Stimulated activated CD4-positive, alpha-beta T cell treated with anti-CD3 and anti-CD28 coated beads, Interleukin-12 subunit alpha, Interleukin-12 subunit beta, amount 100 ng/mL, for 24 hours (primary cell): ENCODE measurements at regions not wholly inside any gene's neighbourhood (a gene's known extent, or its start where the extent isn't known, plus 50 kb on each side); places are given as distances from the start of the nearest gene placed in this dataset.

ENCODE experiments used
- DNase-seq, 2 experiments: peaks; one replicate each; pipeline ENCODE4 v3.0.0-alpha.2; 2020; ENCODE audit warnings: low read depth in 2 of 2

DNA sequence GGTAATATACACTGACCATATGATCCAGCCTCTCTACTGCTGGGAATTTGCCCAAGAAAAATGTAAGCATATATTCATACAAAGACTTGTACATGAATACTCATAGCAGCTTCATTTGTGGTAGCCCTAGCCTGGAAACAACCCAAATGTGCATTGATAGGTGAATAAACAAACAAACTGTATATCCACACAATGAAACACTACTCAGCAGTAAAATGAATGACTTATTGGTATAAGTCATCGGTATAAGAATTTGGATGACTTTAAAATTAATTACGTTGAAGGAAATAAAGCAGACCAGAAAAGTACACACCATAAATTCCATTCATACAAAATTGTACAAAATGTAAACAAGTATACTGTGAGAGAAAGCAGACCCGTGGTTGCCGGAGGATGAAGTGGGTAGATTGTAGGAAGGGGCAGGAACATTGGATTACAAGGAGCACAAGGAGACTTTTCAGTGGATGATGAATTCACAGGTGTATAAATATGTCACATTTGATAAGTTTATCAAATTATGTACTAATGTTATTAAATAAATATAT lies 376.7 kb downstream of the TDRD15 start:
- DNase-seq, result no peak

DNA sequence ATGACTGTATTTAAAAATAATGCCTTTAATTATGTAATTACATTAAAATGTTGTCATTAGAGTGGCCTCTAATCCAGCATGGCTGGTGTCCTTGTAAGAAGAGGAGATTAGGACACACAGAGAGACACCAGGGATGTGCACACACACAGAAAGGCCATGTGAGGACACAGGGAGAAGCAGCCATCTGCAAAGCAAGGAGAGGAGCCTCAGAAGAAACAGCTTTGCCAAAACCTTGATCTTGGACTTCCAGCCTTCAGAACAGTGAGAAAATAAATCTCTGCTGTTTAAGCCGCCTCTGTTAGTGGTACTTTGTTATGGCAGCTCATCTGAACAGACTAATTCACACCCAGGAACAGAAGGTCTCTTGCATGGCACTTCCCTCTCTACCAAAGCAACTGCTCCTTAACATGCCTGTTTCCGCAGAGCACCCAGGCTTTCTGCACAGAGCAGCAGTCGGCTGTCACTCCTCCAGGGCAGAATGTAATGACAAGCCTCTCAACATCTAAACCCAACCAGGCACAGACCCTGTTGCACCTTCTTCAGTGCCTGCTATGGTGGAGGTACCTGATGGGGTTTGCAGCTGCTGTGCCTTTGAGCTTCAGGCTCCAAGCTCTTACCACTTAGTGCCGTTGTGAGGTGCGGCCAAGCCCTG lies 377.7 kb downstream of the TDRD15 start:
- DNase-seq, result no peak

DNA sequence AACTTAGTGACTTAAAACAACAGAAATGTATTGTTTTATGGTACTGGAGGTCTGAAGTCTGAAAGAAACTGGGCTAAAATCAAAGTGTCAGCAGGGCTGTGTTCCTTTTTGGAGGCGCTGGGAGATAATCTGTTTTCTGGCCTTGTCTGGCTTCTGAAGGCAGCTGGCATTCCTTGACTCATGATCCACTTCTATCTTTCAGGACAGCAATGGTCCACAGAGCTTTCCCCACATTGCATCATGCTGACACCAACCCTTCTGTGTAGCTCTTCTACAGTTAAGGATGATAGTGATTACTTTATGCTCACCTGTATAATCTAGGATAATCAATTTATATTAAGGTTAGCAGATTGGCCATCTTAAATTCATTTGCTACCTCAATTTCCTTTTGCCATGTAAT lies 392.1 kb downstream of the TDRD15 start:
- DNase-seq, result no peak

DNA sequence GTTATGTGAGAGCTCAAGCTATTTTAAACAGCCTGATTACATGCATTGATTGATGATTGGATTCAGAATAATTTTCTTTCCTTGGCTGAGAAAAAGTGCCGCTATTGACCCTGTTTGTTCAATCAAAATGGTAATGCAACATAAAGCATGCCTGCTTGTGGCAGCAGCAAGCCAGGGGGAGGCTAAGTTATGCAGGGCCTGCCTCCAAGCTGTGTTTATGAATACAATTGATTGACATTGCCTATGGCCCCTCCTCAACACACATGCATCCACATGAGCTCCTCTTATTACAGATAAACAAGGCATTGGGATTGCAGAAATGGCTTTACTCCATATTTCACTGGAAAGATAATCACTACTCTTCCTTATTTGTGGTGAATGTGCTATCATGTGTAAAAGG lies 395.6 kb downstream of the TDRD15 start:
- DNase-seq, result no peak

DNA sequence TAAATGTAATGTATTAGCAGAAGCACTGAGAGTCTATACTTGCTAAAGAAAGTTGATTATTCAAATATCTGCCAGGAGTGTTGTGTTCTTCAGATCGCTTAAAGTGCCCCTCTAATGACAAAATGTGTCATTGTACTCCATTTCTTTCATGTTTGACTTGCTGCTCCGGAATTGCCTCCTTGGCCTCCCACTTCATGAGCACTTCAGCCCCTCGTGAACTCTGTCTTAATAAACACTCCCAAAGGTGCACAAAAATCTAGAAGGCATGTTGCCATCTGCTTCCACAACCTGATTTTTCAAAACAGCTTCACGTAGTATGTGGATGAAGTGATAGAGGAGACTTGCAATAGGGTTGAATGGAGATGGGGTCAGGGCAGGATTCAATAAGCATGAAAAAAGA lies 396.1 kb downstream of the TDRD15 start:
- DNase-seq, result no peak

DNA sequence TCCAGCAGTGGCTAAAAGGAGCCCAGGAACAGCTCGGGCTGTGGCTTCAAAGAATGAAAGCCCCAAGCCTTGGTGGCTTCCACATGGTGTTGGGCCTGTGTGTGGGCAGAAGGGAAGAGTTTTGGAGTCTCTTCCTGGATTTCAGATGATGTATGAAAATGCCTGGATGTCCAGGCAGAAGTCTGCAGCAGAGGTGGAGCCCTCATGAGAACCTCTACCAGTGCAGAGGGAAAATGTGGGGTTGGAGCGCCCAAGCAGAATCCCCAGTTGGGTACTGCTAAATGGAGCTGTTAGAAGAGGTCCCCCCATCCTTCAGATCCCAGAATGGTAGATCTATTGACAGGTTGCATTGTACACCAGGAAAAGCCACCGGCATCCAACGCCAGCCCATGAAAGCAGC lies 412.1 kb downstream of the TDRD15 start:
- DNase-seq, result no peak

DNA sequence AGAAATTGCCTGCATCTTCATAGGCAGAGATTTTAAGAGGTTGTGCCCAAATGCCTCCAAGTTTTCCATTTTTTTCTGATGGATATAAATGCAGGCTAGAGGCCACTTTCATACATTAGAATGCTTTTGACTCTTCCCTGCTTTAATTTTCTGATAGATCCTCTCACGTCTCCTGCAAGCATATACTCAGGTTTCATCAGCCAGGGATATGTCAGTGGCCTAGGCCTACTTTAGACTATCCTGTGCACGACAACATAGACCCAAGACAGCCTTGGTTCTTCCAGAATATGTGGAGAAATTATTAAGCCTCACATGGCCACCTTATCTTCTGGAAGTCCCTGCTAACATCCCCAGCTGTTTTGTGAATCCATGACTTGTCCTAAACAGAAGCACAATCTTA lies 415.9 kb downstream of the TDRD15 start:
- DNase-seq, result no peak

DNA sequence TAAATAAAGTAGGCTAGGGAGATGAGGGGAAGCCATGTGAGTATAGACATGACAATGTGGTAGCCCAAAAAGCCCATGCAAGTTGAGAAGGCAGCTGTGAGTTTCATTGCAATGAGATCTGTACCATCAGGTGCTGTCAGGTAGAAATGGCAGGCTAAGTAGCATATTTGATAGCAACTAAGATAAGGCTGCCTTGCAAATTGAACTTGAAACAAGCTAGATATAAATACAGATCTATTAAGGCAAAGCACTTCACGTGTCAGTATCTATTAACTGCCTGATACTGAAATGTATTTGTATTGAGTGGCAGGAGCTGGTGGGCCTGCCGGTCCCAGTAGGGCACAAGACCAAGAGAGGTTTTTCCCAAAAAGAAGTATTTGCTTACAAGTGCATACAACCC lies 419.9 kb downstream of the TDRD15 start:
- no peak for DNase-seq

DNA sequence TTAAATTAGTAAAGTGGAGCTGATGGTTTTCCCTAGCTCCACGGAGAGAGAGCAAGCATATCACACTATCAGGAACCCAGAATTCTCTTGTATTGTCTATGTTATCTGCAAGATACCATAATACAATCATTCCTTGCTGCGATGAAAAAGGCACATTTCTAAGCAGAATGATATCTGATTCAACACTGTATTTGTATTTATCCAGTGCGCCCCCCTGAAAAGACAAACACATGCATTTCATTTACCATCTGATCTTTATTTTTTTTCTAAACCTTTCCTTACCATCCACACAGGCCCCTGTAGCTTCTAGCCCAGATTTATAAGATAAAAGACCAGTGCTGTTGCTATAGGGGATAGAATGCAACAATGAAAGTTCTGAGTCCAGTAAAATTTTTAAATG lies 420.6 kb downstream of the TDRD15 start:
- no peak for DNase-seq

DNA sequence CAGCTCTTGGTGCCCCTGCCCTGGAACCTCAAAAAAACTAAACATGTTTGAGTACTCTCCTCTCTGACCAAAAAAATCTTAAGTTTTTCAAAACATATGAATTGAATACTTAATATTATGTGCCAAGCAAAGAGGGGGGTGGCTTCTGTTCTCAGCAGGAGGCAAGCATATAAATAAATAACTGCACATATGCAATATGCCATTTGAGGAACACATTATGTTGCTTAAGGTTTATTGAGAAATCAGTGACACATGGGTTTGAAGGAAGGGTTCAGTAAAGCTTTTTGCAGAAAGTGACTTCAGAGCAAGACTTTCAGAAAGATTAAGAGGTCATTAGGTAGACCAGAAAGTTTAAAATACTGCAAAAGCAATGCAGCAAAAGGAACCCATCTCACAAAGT lies 429.2 kb downstream of the TDRD15 start:
- no peak for DNase-seq

DNA sequence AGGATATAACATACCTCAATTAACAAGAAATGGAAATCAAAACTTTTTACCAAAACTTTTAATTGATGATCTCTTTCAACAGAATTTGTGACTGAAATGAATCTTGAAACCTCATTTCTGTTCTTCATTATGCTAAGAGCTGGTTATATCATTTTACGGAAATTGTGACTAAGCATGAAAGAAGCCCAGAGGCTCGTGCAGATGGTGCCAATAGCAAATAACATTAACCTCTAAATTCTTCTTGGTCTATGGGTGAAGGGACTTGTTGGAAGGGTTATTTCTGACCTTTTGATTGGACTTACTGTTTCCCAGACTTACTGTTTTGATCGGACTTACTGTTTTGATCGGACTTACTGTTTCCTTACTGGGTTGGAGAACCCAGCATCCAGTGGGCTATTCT lies 435.6 kb downstream of the TDRD15 start:
- no peak for DNase-seq

DNA sequence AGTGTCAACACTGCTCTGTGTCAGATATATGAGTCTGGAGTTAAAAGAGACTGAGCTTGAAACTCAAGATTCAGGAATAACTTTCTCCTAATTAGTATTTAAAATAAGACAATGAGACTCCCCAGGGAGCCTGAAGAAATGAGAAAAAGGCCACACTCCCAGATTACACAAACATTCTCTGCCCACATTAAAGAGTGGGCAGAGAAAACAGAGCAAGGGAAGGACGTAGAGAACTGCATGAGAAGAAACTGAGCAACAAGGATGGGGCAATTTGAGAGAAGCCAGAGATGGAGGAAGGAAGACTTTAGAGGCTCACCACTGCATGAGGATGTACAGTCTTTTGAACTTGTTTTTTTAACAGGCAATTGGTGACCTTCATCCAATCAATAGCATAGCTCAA lies 438.2 kb downstream of the TDRD15 start:
- DNase-seq, result no peak

DNA sequence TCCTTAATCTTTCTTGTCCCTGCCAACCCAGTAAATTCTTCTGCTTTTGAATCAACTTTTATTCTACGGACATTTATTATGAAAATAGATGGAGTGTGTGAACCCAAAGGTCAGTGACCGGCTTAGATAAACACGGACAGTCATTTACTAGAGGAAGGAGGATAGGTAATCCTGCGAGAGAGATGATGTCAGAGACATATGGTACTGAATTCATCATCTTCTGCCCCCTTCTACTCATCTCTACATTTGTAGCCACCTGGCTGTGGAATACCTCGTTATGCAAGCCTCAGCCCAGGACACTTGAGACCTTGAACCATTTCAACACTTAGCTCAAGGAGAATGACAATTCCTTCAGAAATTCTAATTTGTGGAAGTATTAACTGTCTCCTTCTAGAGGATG lies 443.6 kb downstream of the TDRD15 start:
- no peak for DNase-seq

DNA sequence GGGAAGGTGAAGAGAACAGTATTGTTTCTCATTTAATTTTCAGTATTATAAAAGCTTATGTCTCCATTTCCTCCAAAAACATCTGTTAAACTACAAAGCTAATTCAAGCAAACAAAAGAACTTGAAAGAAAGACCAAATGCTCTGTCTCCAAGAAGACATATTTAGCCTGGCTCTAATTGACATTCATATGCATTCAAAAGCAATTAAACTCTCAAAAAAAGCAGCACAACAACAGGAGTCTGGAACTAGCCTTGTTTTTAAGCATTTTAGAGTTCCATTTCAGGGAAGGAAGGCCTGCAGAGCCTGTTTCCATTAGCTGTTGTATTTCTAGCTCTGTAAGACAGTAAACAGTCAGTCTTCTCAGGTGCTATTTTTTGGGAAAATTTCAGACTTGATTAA lies 447.9 kb downstream of the TDRD15 start:
- DNase-seq, result no peak

DNA sequence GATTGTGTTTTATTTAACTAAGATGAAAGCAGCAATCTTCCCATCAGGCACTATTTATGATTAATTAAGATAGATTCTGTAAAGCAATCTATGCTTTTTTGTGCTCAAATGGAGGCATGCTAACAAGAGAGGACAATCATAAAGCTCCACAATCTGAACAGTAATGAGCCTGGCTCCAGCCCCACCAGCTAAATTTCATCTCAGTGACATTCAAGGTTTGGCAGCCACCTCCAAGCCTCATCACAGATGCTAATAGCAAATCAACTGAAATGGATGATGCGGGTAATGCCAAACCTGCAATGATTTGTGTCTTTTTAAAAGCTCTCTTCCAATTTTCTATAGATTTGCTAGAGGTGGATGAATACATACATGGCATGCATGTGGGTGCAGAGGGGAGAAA lies 456.6 kb downstream of the TDRD15 start:
- DNase-seq, result no peak

DNA sequence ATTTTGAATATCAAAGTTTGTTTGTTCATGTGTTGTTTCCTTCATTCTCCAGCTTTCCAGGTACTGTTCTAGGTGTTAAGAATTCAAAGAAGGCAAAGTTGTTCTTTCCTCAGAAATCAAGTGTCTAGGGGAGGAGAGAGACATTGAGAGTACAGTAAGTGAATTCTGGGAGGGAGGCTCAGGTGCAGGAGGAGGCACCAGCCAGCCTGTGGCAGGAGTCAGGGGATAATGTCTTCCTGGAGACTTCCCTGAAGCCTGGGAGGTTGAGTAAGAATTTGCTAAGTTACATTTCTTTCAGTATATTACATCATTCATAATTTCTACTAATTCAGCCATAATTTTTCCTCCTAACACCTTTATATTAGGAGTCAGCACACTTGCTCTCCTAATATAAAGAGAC lies 462.1 kb downstream of the TDRD15 start:
- no peak for DNase-seq

DNA sequence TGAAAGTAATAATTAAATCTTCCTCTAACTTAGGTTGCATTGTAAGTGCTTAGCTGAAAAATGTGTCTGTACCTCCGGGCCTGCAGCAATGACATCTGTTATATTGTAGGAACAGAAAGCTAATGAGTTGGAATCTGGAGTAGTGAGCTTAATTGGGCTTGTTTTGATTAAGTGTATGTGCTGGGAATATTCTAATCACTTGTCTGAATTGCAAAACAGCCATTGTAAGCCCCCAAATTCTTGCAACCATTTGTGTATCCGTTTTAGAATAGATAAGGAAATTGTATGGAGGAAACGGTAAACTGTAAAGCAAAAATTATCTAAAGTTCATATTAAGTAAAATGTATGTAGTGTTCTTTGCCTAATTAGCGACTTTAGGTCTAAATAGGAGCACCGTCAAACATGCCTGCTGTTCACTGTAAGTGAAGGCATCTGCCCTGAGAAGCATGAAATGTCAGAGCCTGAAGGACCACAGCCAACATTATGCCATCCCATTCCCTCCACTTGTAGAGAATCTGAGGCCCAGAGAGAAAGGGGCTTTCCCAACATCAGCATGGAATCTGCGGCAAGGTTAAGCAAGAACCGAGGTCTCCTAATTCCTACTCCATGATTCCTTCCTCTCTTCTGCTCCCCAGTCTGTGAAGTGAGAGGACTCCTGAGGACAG lies 466.4 kb downstream of the TDRD15 start:
- no peak for DNase-seq

DNA sequence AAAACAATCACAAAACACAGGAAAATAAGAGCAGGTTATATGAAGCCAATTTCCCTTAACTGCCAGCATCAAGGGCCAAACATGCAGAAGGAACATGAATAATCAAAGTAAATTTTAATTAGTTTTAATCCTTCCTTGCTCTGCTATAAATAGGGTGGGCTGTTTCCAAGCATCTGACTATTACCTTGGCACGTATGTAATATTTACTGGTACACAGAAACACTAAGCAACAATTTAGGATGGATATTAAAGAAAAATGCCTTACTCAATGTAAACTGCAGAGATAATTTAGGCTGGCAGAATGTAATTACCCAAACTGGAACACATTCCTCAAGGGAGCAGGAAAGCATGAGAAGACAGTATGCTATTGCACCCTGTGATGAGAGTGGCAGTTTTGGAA lies 468.2 kb downstream of the TDRD15 start:
- no peak for DNase-seq

DNA sequence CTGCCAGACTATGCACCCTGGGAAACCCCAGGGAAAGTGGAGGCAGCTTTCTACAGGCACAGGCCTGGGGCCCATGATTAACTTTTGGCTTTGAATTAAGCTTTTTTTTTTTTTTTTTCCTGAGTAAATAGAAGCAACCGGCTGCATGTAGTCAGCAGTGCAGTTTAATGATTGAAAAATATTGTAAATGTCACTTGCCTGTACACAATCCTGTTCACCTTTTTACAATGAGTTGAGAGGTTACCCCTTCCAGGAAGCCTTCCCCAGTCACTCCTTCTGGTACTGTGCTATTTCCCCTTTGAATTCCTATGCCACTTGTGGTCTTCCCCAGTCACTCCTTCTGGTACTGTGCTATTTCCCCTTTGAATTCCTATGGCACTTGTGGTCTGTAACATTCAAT lies 475.6 kb downstream of the TDRD15 start:
- DNase-seq, result no peak

DNA sequence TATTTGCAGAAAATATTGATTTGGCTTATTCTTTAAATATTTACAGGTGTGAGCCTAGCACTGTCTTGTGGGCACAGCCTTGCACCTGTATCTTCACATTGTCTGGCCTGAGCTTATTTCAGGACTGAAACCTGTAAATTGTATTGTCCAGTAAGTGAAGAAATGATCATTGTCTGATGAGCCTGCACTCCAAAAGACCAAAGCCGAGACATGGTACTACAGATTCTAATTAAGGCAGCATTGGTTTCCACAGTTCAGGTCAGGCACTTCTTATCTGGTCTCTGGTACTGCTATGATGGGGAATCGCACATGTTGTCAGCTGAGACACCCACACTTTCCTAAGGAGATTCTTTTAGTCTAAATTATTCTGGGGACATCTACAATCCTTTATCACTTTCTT lies 479.0 kb downstream of the TDRD15 start:
- no peak for DNase-seq

DNA sequence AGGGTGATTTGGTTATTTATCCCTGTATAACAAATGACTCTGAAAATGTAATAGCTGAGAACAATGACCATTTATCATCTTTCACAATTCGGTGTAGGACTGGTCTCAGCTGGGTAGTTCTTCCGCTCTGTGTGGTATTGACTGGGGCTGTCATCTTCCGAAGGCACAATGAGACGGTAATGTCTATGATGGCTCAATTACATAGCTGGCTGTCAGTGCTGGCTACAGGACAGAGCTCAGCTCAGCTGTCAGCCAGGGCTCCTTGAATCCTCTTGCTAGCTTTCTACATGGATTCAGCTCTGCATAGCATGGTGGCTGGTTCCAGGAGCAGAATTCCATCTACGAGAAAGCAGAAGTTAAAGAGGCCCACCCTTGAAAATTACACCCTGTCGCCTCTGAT lies 483.8 kb downstream of the TDRD15 start:
- DNase-seq, result no peak

DNA sequence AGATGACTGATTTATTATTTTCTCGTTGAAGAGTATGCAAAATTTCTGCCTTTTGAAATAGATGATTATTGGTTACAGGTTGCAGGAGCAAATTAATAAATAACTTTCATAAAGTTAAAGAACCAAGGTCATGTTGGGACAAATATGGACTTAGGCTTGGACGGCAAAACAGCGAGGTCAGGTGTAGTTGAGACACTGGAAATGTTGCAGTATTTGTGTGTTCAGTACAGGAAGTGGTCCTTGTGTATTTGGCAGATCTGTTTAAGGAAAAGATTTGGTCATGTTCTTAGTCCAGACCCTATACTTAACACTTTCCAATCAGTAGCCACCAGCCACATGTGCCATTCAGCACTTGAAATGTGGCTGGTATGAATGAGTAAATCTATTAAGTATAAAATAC lies 486.5 kb downstream of the TDRD15 start:
- DNase-seq, result no peak

DNA sequence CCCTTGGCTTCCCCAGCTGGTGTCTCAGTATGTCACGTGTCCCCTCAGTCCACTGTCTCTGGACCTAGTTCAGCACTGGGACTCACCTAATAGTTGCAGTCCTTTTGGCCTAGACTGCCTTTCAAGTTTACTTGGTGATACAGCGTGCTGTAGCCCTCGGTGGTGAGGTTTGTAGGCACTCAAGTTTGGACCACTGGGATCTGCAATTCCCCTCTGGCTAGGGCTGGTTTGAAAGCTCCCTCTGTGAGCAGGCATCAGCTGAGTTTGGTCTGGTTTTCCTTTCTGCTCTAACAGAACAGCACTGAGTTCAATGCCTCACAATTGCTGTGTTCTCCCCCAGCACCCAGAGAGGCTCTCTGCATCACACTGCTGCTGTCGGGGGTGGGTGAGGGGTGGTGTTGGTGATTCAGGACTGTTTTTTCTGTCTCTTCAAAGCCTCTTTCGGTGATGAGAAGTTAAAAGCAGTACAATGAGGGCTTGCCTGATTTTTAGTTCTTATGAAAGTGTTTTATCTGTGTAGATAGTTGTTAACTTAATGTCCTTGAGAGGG lies 494.2 kb downstream of the TDRD15 start:
- DNase-seq, result no peak
